PFSK-1 (cell line): ENCODE measurements at regions not wholly inside any gene's neighbourhood (a gene's known extent, or its start where the extent isn't known, plus 50 kb on each side); places are given as distances from the start of the nearest gene placed in this dataset.

Source experiments
- FOXP2 ChIP-seq: optimal IDR thresholded peaks from 2 replicates; pipeline ENCODE3; 2011; ENCODE audit warnings: borderline replicate concordance, control low read depth, inconsistent platforms; ENCODE audit not compliant: insufficient read depth; ENCODE audit errors: extremely low read length, extremely low read depth
- POLR2AphosphoS5 ChIP-seq: IDR thresholded peaks from 2 replicates; pipeline ENCODE4 v1.6.1; 2012; ENCODE audit warnings: low read depth, mild to moderate bottlenecking, control low read depth, low read length, moderate library complexity
- REST ChIP-seq, 2 experiments: IDR thresholded peaks; 2 replicates each; pipeline versions ENCODE4 v1.6.1 to v1.8.0; 2011 to 2012; ENCODE audit warnings: low read depth in 2 of 2, low read length in 2 of 2, control low read depth in 1 of 2, inconsistent platforms in 1 of 2, mild to moderate bottlenecking in 1 of 2, moderate library complexity in 1 of 2; ENCODE audit not compliant: insufficient read depth in 1 of 2
- SIN3A ChIP-seq: IDR thresholded peaks from 2 replicates; pipeline ENCODE4 v1.6.1; 2012; ENCODE audit warnings: mild to moderate bottlenecking, low read length, moderate library complexity, borderline replicate concordance; ENCODE audit not compliant: insufficient read depth
- TAF1 ChIP-seq: IDR thresholded peaks from 2 replicates; pipeline ENCODE4 v1.6.1; 2012; ENCODE audit warnings: low read length, control low read depth, borderline replicate concordance; ENCODE audit not compliant: insufficient read depth

GRCh38 chr5:141800617-141801016, 77.6 kb downstream of the PCDH1 start:
- TF ChIP-seq REST (IDR thresholded peaks at IDR 0.05; ENCODE audit: insufficient read depth in 1 of 2, low read depth in 2 of 2, low read length in 2 of 2) (no peak; a peak in 1 of 4 replicates), POLR2AphosphoS5 (0 out of 2 replicates have a peak, but pooled peaks have one; percentile 30)

- TF ChIP-seq REST (IDR thresholded peaks at IDR 0.05; ENCODE audit: insufficient read depth in 1 of 2, low read depth in 2 of 2, low read length in 2 of 2) (no peak), TAF1 (no peak), POLR2AphosphoS5 (no peak), FOXP2 (no peak), SIN3A (no peak)
These were observed 78.6 kb downstream of the PCDH1 start for GRCh38 chr5:141799507-141800167.

- TF ChIP-seq REST (IDR thresholded peaks at IDR 0.05; ENCODE audit: insufficient read depth in 1 of 2, low read depth in 2 of 2, low read length in 2 of 2), result no peak
- no peak for TF ChIP-seq FOXP2
- no peak for TF ChIP-seq POLR2AphosphoS5
- TF ChIP-seq SIN3A, result no peak
These were observed 80.8 kb downstream of the PCDH1 start for GRCh38 chr5:141797425-141797824.

GRCh38 chr5:141795421-141795820, 82.8 kb downstream of the PCDH1 start:
- TF ChIP-seq SIN3A, result no peak
- no peak for TF ChIP-seq FOXP2
- TF ChIP-seq REST (IDR thresholded peaks at IDR 0.05; ENCODE audit: insufficient read depth in 1 of 2, low read depth in 2 of 2, low read length in 2 of 2), result no peak
- no peak for TF ChIP-seq TAF1
- TF ChIP-seq POLR2AphosphoS5, result no peak

GRCh38 chr5:141793881-141794280, 84.3 kb downstream of the PCDH1 start:
- TF ChIP-seq SIN3A (no peak), FOXP2 (no peak), TAF1 (no peak), POLR2AphosphoS5 (no peak), REST (IDR thresholded peaks at IDR 0.05; ENCODE audit: insufficient read depth in 1 of 2, low read depth in 2 of 2, low read length in 2 of 2) (no peak)
